Tibial artery (tissue), 4 donors: ENCODE measurements at regions not wholly inside any gene's neighbourhood (a gene's known extent, or its start where the extent isn't known, plus 50 kb on each side); places are given as distances from the start of the nearest gene placed in this dataset.
"Not testable (repeated sequence)": the region's sequence is repeated elsewhere in the genome, so short reads cannot be mapped to it uniquely, and the experiment has no call there.

Experiments
- DNase-seq, 2 donors: peaks; one replicate each; pipeline ENCODE4 v3.0.0-alpha.2; 2019
- H3K27ac ChIP-seq, 2 donors: fragments of 200-600 bp; sonication (generic) in 1 of 2; 1 replicate in 1 of 2; 2 replicates in 1 of 2; pipeline ENCODE4 v1.5.1; 2018 to 2019; ENCODE audit warnings: mild to moderate bottlenecking in 1 of 2
- H3K27me3 ChIP-seq, 2 donors: fragments of 200-600 bp; sonication (generic) in 1 of 2; one replicate each; pipeline versions ENCODE4 v1.5.1 to v1.6.0; 2016 to 2019
- H3K36me3 ChIP-seq, 3 donors: fragments of 200-600 bp; sonication (generic) in 2 of 3; one replicate each; pipeline ENCODE4 v1.5.1; 2016 to 2019; ENCODE audit warnings: mild to moderate bottlenecking in 2 of 3
- H3K4me1 ChIP-seq, 4 donors: fragments of 200-600 bp; sonication (generic) in 2 of 4; 1 replicate in 3 of 4; 2 replicates in 1 of 4; pipeline ENCODE4 v1.5.1; 2016 to 2019
- H3K4me3 ChIP-seq, 2 donors: fragments of 200-600 bp; sonication (generic) in 1 of 2; 1 replicate in 1 of 2; 2 replicates in 1 of 2; pipeline ENCODE4 v1.5.1; 2018 to 2019; ENCODE audit warnings: mild to moderate bottlenecking in 2 of 2
- H3K9me3 ChIP-seq, 3 donors: fragments of 200-600 bp; sonication (generic) in 1 of 3; one replicate each; pipeline ENCODE4 v1.5.1; 2016 to 2019
- CTCF ChIP-seq, 2 experiments: fragments of 200-600 bp in 1 of 2; fragments of 450-650 bp in 1 of 2; IDR thresholded peaks; one replicate each; pipeline ENCODE4 v1.5.1; 2017 to 2019; ENCODE audit warnings: antibody characterized with exemption in 2 of 2, mild to moderate bottlenecking in 1 of 2, moderate library complexity in 1 of 2
- intact Hi-C: fragments of 100-400 bp; cut with DNase I; formaldehyde crosslinking; loops from one replicate; pipeline ENCODE4 v1.15.0; 2023; ENCODE audit warnings: low total_unique reads

- H3K27me3 ChIP-seq = no peaks in the 10 kb centered on the region
- H3K4me1 ChIP-seq = no peaks in the 10 kb centered on the region
- no peak overlapping the region for H3K27ac ChIP-seq
- H3K4me3 ChIP-seq = no peak overlapping the region
- no peaks in the 10 kb centered on the region for H3K9me3 ChIP-seq
- intact Hi-C loops = loop anchor here (1.0 kb wide), 1 partner anchor 32 kb away; no protein-coding TSS in a partner anchor
- DNase-seq = no peak
- TF ChIP-seq CTCF (IDR thresholded peaks at IDR 0.05) = no peak
- no peaks in the 10 kb centered on the region for H3K36me3 ChIP-seq
Measured at GRCh38 chr2:2587354-2587753, 256.3 kb upstream of the MYT1L start.

GRCh38 chr2:2586931-2587330, 255.9 kb upstream of the MYT1L start:
- H3K36me3 ChIP-seq = no peaks in the 10 kb centered on the region
- DNase-seq = no peak
- no peak for TF ChIP-seq CTCF (IDR thresholded peaks at IDR 0.05)

GRCh38 chr2:2586068-2586776, 255.1 kb upstream of the MYT1L start:
- Histone ChIP-seq H3K36me3 (no peaks in the 10 kb centered on the region), H3K9me3 (no peaks in the 10 kb centered on the region), H3K27ac (no peak overlapping the region), H3K4me1 (no peaks in the 10 kb centered on the region), H3K27me3 (no peaks in the 10 kb centered on the region), H3K4me3 (no peak overlapping the region)
- TF ChIP-seq CTCF (IDR thresholded peaks at IDR 0.05) = no peak
- intact Hi-C loops = no loop called here
- no peak for DNase-seq

More at GRCh38 chr2:2586931-2587330, 255.9 kb upstream of the MYT1L start:
- Histone ChIP-seq H3K4me3 (no peak overlapping the region), H3K9me3 (no peaks in the 10 kb centered on the region), H3K27me3 (no peaks in the 10 kb centered on the region), H3K4me1 (no peaks in the 10 kb centered on the region), H3K27ac (no peak overlapping the region)
- intact Hi-C loops = loop anchor here (1.0 kb wide), 1 partner anchor 32 kb away; no protein-coding TSS in a partner anchor

GRCh38 chr2:2582998-2583545, 252.0 kb upstream of the MYT1L start:
- H3K4me1 ChIP-seq = no peaks in the 10 kb centered on the region
- H3K27me3 ChIP-seq = no peaks in the 10 kb centered on the region
- no peak overlapping the region for H3K4me3 ChIP-seq
- no peaks in the 10 kb centered on the region for H3K36me3 ChIP-seq
- intact Hi-C loops = no loop called here
- TF ChIP-seq CTCF (IDR thresholded peaks at IDR 0.05) = no peak
- H3K27ac ChIP-seq = no peak overlapping the region
- no peaks in the 10 kb centered on the region for H3K9me3 ChIP-seq
- no peak for DNase-seq

DNA sequence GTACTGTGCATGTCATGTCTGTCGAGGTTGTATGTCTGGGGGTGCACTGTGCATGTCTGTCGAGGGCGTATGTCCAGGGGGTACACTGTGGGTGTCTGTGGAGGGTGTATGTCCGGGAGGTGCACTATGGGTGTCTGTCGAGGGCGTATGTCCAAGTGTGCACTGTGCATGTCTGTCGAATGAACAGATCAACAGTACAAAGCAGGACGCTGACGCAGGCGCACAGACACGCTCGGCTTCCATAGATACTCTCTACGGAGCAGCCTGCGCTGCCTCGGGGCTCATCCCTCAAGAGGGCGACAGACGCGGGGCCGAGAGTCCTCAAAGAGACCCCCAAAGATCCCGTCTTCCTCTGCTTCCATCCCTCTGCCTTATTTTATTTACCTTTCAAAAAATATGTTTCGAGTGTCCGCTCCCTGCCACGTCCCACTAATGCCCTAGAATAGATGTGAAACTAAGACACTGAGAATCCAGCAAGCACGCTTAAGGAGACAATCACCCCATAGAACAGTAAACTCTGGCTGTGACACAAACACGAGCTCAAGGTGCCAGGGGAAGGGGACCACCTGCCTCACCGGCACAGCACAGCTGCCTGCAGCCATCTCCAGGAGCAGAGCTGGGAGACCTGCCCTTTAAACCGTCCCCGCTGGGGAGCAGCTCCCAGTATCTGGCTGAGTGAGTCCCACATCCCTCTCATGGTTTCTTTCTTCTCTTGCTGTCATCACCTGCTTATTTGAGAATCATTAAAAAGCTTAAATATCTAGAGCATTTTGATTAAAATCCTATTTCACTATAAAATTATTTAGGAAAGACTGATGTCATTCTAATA, 250.5 kb upstream of the MYT1L start:
- no peak overlapping the region for H3K4me3 ChIP-seq
- intact Hi-C loops = no loop called here
- no peaks in the 10 kb centered on the region for H3K27me3 ChIP-seq
- no peaks in the 10 kb centered on the region for H3K9me3 ChIP-seq
- H3K27ac ChIP-seq = no peak overlapping the region
- peak in 1 of 2 donors; percentile 47 for DNase-seq
- TF ChIP-seq CTCF (IDR thresholded peaks at IDR 0.05) = no peak
- H3K4me1 ChIP-seq = no peaks in the 10 kb centered on the region
- no peaks in the 10 kb centered on the region for H3K36me3 ChIP-seq

DNA sequence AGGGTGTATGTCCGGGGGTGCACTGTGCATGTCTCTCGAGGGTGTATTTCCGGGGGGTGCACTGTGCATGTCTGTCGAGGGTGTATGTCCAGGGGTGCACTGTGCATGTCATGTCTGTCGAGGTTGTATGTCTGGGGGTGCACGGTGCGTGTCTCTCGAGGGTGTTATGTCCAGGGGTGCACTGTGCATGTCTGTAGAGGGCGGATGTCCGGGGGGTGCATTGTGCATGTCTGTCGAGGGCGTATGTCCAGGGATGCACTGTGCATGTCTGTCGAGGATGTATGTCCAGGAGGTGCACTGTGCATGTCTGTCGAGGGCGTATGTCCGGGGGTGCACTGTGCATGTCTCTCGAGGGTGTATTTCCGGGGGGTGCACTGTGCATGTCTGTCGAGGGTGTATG, 249.8 kb upstream of the MYT1L start:
- DNase-seq, H3K4me3 ChIP-seq, intact Hi-C loops: not testable (repeated sequence)

More for the DNA sequence above, 249.8 kb upstream of the MYT1L start:
- not testable (repeated sequence) for H3K4me1 ChIP-seq, H3K9me3 ChIP-seq, H3K27ac ChIP-seq, H3K27me3 ChIP-seq, H3K36me3 ChIP-seq
